ENCODE measurements at regions not wholly inside any gene's neighbourhood (a gene's known extent, or its start where the extent isn't known, plus 50 kb on each side); places are given as distances from the start of the nearest gene placed in this dataset.

DNA sequence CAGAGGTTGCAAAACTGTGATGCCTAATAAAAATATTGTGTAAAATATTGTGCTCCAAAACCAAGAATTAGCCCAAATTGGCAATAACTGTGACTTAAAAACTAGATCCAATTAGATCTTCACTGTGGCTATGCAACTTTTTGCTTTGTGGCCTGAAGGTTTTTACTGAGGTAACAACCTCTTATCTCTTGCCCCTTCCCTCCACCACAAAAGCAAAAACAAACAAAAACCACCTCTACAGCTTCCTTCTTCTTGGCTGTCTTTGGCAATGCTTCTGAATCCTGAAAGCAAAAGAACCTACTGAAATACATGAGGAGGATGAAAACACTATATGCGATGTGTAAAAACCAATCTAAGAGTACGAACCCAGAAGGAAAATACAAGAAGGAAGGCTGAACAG lies 226.7 kb upstream of the MBL2 start:
- peaks cover 0 to 20% (median 6%) of the 10 kb centered on the region in 7 donors for H3K9me3 Mint-ChIP-seq

DNA sequence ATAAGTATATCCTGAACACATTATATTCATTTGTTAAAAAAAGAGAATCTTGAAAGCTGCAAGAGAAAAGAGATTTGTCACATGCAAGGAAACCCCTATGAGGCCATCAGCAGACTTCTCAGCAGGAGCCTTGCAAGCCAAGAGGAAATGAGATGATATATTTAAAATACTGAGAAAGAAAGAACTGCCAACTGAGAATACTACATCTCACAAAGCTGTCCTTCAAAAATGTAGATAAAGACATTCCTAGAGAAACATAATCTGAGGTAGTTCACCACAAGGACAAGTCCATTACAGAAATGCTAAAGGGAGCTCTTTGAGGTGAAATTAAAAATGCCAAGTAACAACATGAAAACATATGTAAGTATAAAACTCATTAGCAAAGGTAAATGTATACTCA lies 224.4 kb upstream of the MBL2 start:
- Histone ChIP-seq H3K4me1 (ENCODE audit: control insufficient read depth, insufficient read depth, low read length, poor library complexity, severe bottlenecking) (no peaks in the 10 kb centered on the region), H3K27me3 (ENCODE audit: control insufficient read depth, insufficient read depth, low read length) (no peaks in the 10 kb centered on the region), H3K4me3 (ENCODE audit: low read depth, low read length) (no peak overlapping the region), H3K27ac (ENCODE audit: insufficient read depth, low read length, poor library complexity, severe bottlenecking) (no peak overlapping the region), H3K9me3 (ENCODE audit: control insufficient read depth in 2 of 2, low read length in 2 of 2) (peaks cover 0 to 6% of the 10 kb centered on the region in 2 experiments), H3K36me3 (ENCODE audit: control insufficient read depth, insufficient read depth, low read length) (no peaks in the 10 kb centered on the region)
- DNase-seq, result no peak
- peaks cover 0 to 22% (median 9%) of the 10 kb centered on the region in 7 donors for H3K9me3 Mint-ChIP-seq
- ATAC-seq (ENCODE audit: low read depth in 2 of 2), result no peak
- no peaks in the 10 kb centered on the region for H3K27me3 Mint-ChIP-seq
- H3K4me3 Mint-ChIP-seq, result no peak overlapping the region
- H3K4me1 Mint-ChIP-seq, result no peaks in the 10 kb centered on the region
- no peak overlapping the region for H3K27ac Mint-ChIP-seq
- no peaks in the 10 kb centered on the region for H3K36me3 Mint-ChIP-seq

More for the DNA sequence above, 226.7 kb upstream of the MBL2 start:
- H3K36me3 ChIP-seq (ENCODE audit: control insufficient read depth, insufficient read depth, low read length), result no peaks in the 10 kb centered on the region
- Mint-ChIP-seq H3K36me3 (no peaks in the 10 kb centered on the region), H3K27ac (no peak overlapping the region), H3K4me3 (no peak overlapping the region), H3K4me1 (no peaks in the 10 kb centered on the region), H3K27me3 (no peaks in the 10 kb centered on the region)
- ATAC-seq (ENCODE audit: low read depth in 2 of 2), result no peak
- DNase-seq, result no peak
- no peaks in the 10 kb centered on the region for H3K27me3 ChIP-seq (ENCODE audit: control insufficient read depth, insufficient read depth, low read length)
- H3K4me1 ChIP-seq (ENCODE audit: control insufficient read depth, insufficient read depth, low read length, poor library complexity, severe bottlenecking), result no peaks in the 10 kb centered on the region
- peaks cover 0 to 6% of the 10 kb centered on the region in 2 experiments for H3K9me3 ChIP-seq (ENCODE audit: control insufficient read depth in 2 of 2, low read length in 2 of 2)
- H3K27ac ChIP-seq (ENCODE audit: insufficient read depth, low read length, poor library complexity, severe bottlenecking), result no peak overlapping the region
- no peak overlapping the region for H3K4me3 ChIP-seq (ENCODE audit: low read depth, low read length)

DNA sequence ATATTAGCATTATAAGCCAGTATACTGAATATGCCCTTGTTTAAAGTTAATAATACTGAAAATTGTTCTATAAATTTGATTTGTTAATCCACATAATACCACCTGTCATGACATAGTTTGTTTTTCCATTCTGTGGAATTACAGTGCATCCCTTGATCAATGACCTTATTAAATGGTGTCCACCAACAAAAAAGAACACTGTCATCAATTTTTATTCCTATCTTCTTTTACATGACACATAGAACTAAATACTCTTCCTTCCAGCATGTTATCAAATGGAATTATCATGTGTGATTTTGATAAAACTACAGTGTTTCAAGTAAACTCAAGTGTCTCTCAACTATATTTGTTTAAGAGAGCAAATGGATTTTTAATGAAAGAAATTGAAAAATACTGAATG lies 221.8 kb upstream of the MBL2 start:
- DNase-seq (no peak), ATAC-seq (ENCODE audit: low read depth in 2 of 2) (no peak)
- Histone ChIP-seq H3K27me3 (ENCODE audit: control insufficient read depth, insufficient read depth, low read length) (no peaks in the 10 kb centered on the region), H3K4me3 (ENCODE audit: low read depth, low read length) (no peak overlapping the region), H3K36me3 (ENCODE audit: control insufficient read depth, insufficient read depth, low read length) (no peaks in the 10 kb centered on the region), H3K4me1 (ENCODE audit: control insufficient read depth, insufficient read depth, low read length, poor library complexity, severe bottlenecking) (no peaks in the 10 kb centered on the region), H3K27ac (ENCODE audit: insufficient read depth, low read length, poor library complexity, severe bottlenecking) (no peak overlapping the region), H3K9me3 (ENCODE audit: control insufficient read depth in 2 of 2, low read length in 2 of 2) (peaks cover 0 to 6% of the 10 kb centered on the region in 2 experiments)
- H3K27ac Mint-ChIP-seq, result no peak overlapping the region
- H3K27me3 Mint-ChIP-seq, result no peaks in the 10 kb centered on the region
- H3K4me1 Mint-ChIP-seq, result no peaks in the 10 kb centered on the region
- H3K36me3 Mint-ChIP-seq, result no peaks in the 10 kb centered on the region
- H3K4me3 Mint-ChIP-seq, result no peak overlapping the region
- peaks cover 0 to 23% (median 10%) of the 10 kb centered on the region in 7 donors for H3K9me3 Mint-ChIP-seq

DNA sequence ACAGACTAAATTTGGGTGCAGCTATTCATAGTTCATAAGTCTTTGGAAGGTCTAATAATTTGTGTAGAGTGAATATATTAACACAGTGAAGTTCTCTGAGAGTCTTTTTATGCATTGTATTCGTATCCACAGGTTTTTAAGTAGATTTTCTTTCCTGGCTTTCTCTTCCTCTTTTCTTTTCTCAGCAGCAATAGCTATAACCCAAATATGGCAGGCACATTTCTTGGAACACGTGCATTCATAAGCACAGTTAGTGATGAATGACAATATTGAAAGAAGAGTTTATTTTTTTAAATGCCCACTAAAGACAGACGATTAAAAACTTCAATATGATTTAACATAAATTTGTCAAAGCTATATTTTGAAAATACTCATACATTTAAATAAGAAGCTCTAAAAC lies 220.5 kb upstream of the MBL2 start:
- DNase-seq (no peak), ATAC-seq (ENCODE audit: low read depth in 2 of 2) (no peak)
- H3K9me3 Mint-ChIP-seq, result peaks cover 4 to 30% (median 8%) of the 10 kb centered on the region in 7 donors
- Histone ChIP-seq H3K27ac (ENCODE audit: insufficient read depth, low read length, poor library complexity, severe bottlenecking) (no peak overlapping the region), H3K4me3 (ENCODE audit: low read depth, low read length) (no peak overlapping the region), H3K36me3 (ENCODE audit: control insufficient read depth, insufficient read depth, low read length) (no peaks in the 10 kb centered on the region), H3K27me3 (ENCODE audit: control insufficient read depth, insufficient read depth, low read length) (no peaks in the 10 kb centered on the region), H3K4me1 (ENCODE audit: control insufficient read depth, insufficient read depth, low read length, poor library complexity, severe bottlenecking) (no peaks in the 10 kb centered on the region), H3K9me3 (ENCODE audit: control insufficient read depth in 2 of 2, low read length in 2 of 2) (peaks cover 0 to 6% of the 10 kb centered on the region in 2 experiments)
- no peak overlapping the region for H3K27ac Mint-ChIP-seq
- H3K36me3 Mint-ChIP-seq, result no peaks in the 10 kb centered on the region
- no peaks in the 10 kb centered on the region for H3K27me3 Mint-ChIP-seq
- H3K4me3 Mint-ChIP-seq, result no peak overlapping the region
- H3K4me1 Mint-ChIP-seq, result no peaks in the 10 kb centered on the region

DNA sequence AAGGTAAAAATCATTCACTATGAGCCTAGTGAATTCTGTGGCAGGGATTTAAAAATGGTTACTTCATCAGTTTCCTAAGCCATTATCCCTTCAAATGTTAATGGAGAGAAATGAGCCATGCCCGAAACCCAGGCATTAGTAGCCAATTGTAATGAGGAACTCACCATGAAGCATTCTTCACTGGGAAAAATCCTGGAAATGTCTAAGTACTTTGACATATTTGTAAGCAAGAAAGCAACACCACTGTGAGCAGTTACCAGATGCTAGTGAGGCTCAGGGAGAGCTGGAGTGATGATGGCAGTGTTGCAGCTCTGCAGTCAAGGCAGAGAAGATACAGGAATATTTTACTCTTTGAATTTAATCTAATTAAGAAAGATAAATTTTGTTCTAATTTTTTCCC lies 220.0 kb upstream of the MBL2 start:
- ATAC-seq (ENCODE audit: low read depth in 2 of 2) (no peak), DNase-seq (no peak)
- Histone ChIP-seq H3K27ac (ENCODE audit: insufficient read depth, low read length, poor library complexity, severe bottlenecking) (no peak overlapping the region), H3K27me3 (ENCODE audit: control insufficient read depth, insufficient read depth, low read length) (no peaks in the 10 kb centered on the region), H3K4me3 (ENCODE audit: low read depth, low read length) (no peak overlapping the region), H3K4me1 (ENCODE audit: control insufficient read depth, insufficient read depth, low read length, poor library complexity, severe bottlenecking) (no peaks in the 10 kb centered on the region), H3K36me3 (ENCODE audit: control insufficient read depth, insufficient read depth, low read length) (no peaks in the 10 kb centered on the region), H3K9me3 (ENCODE audit: control insufficient read depth in 2 of 2, low read length in 2 of 2) (peaks cover 0 to 6% of the 10 kb centered on the region in 2 experiments)
- peaks cover 4 to 30% (median 8%) of the 10 kb centered on the region in 7 donors for H3K9me3 Mint-ChIP-seq
- no peaks in the 10 kb centered on the region for H3K27me3 Mint-ChIP-seq
- no peak overlapping the region for H3K27ac Mint-ChIP-seq
- H3K4me3 Mint-ChIP-seq, result no peak overlapping the region
- no peaks in the 10 kb centered on the region for H3K4me1 Mint-ChIP-seq
- no peaks in the 10 kb centered on the region for H3K36me3 Mint-ChIP-seq

DNA sequence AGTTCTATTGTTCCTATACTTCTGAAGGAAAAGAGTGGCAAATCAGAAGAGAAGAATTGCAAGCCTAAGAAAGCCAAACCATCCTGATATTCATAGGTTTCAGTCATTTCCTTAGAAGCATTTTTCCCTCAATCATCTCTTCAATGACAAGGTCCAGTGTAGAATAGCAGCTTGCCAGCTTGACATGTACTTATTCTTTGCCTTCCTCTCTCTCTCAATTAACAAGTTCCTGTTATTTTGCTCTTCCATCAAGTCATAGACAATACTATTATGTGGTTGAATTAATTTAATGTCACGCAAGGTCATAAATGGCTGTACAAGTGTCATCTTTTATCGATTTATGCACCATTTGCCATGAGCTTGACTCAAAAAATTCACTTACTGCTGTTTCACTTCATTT lies 216.3 kb upstream of the MBL2 start:
- Mint-ChIP-seq H3K27ac (no peak overlapping the region), H3K4me1 (no peaks in the 10 kb centered on the region), H3K27me3 (no peaks in the 10 kb centered on the region), H3K4me3 (no peak overlapping the region), H3K36me3 (no peaks in the 10 kb centered on the region), H3K9me3 (peaks cover 3 to 24% (median 6%) of the 10 kb centered on the region in 7 donors)
- Histone ChIP-seq H3K9me3 (ENCODE audit: control insufficient read depth in 2 of 2, low read length in 2 of 2) (peaks cover 5 to 6% of the 10 kb centered on the region in 2 experiments), H3K27ac (ENCODE audit: insufficient read depth, low read length, poor library complexity, severe bottlenecking) (no peak overlapping the region), H3K27me3 (ENCODE audit: control insufficient read depth, insufficient read depth, low read length) (no peaks in the 10 kb centered on the region), H3K4me3 (ENCODE audit: low read depth, low read length) (no peak overlapping the region), H3K36me3 (ENCODE audit: control insufficient read depth, insufficient read depth, low read length) (no peaks in the 10 kb centered on the region), H3K4me1 (ENCODE audit: control insufficient read depth, insufficient read depth, low read length, poor library complexity, severe bottlenecking) (no peaks in the 10 kb centered on the region)
- DNase-seq (no peak), ATAC-seq (ENCODE audit: low read depth in 2 of 2) (no peak)

DNA sequence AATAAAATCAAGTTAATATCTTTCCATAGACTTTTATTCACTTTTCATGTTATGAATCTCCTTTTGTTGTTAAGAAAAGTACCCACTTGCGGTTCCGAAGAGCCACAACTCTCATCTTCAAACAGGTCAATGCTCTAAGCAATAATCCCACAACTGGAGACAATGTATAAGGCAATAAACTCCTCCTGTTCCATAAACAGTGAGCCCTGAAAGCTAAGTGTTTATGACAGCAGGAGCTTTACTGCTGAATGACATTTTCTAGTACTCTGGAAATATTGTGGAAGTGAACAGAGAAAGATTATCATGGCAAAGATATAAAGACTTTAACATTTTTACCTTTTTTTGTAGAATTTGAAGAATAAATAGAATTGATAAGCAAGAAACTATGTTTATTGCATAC lies 213.5 kb upstream of the MBL2 start:
- no peaks in the 10 kb centered on the region for H3K27me3 ChIP-seq (ENCODE audit: control insufficient read depth, insufficient read depth, low read length)
- ATAC-seq (ENCODE audit: low read depth in 2 of 2) (no peak), DNase-seq (no peak)
- no peak overlapping the region for H3K4me3 ChIP-seq (ENCODE audit: low read depth, low read length)
- Mint-ChIP-seq H3K9me3 (peaks cover 2 to 26% (median 6%) of the 10 kb centered on the region in 7 donors), H3K36me3 (no peaks in the 10 kb centered on the region), H3K27ac (no peak overlapping the region), H3K4me1 (no peaks in the 10 kb centered on the region), H3K27me3 (no peaks in the 10 kb centered on the region), H3K4me3 (no peak overlapping the region)
- H3K4me1 ChIP-seq (ENCODE audit: control insufficient read depth, insufficient read depth, low read length, poor library complexity, severe bottlenecking), result no peaks in the 10 kb centered on the region
- H3K9me3 ChIP-seq (ENCODE audit: control insufficient read depth in 2 of 2, low read length in 2 of 2), result peaks cover 5 to 6% of the 10 kb centered on the region in 2 experiments
- no peaks in the 10 kb centered on the region for H3K36me3 ChIP-seq (ENCODE audit: control insufficient read depth, insufficient read depth, low read length)
- H3K27ac ChIP-seq (ENCODE audit: insufficient read depth, low read length, poor library complexity, severe bottlenecking), result no peak overlapping the region

DNA sequence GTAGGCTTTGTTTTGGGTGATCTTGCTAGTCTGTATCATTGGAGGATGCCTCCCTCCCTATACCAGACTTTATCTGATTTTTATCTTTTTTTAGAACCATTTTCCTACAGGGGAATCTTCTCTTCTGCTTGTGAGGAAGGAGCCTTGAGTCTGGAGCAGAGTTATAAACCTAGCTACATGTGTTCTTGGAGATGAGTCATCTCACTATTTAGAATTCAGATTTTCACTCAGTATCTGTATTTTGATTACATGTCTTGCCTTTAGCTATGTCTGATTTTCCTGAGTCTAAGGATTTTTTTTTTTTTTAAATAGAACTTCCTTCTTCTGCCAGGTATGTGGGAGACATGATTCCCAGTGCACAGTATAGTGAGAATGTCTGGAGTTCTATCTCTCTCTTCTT lies 211.6 kb upstream of the MBL2 start:
- no peak for DNase-seq
- no peak overlapping the region for H3K27ac Mint-ChIP-seq
- peaks cover 3 to 23% (median 5%) of the 10 kb centered on the region in 7 donors for H3K9me3 Mint-ChIP-seq
- no peaks in the 10 kb centered on the region for H3K4me1 Mint-ChIP-seq
- H3K4me1 ChIP-seq (ENCODE audit: control insufficient read depth, insufficient read depth, low read length, poor library complexity, severe bottlenecking), result no peaks in the 10 kb centered on the region
- H3K9me3 ChIP-seq (ENCODE audit: control insufficient read depth in 2 of 2, low read length in 2 of 2), result peaks cover 5 to 6% of the 10 kb centered on the region in 2 experiments
- no peak overlapping the region for H3K4me3 Mint-ChIP-seq
- H3K4me3 ChIP-seq (ENCODE audit: low read depth, low read length), result no peak overlapping the region
- no peaks in the 10 kb centered on the region for H3K36me3 Mint-ChIP-seq
- H3K27ac ChIP-seq (ENCODE audit: insufficient read depth, low read length, poor library complexity, severe bottlenecking), result no peak overlapping the region
- no peaks in the 10 kb centered on the region for H3K27me3 ChIP-seq (ENCODE audit: control insufficient read depth, insufficient read depth, low read length)
- no peak for ATAC-seq (ENCODE audit: low read depth in 2 of 2)
- no peaks in the 10 kb centered on the region for H3K27me3 Mint-ChIP-seq
- H3K36me3 ChIP-seq (ENCODE audit: control insufficient read depth, insufficient read depth, low read length), result no peaks in the 10 kb centered on the region
